Tibial nerve (tissue), 4 donors: ENCODE measurements at regions not wholly inside any gene's neighbourhood (a gene's known extent, or its start where the extent isn't known, plus 50 kb on each side); places are given as distances from the start of the nearest gene placed in this dataset.

ENCODE experiments used
- DNase-seq, 2 donors: peaks; one replicate each; pipeline ENCODE4 v3.0.0-alpha.2; 2019; ENCODE audit warnings: low spot score in 2 of 2
- H3K27ac ChIP-seq, 4 donors: fragments of 200-600 bp; sonication (generic) in 3 of 4; one replicate each; pipeline ENCODE4 v1.5.1; 2017 to 2019; ENCODE audit warnings: mild to moderate bottlenecking in 1 of 4
- H3K27me3 ChIP-seq, 2 donors: fragments of 200-600 bp; sonication (generic) in 1 of 2; one replicate each; pipeline versions ENCODE4 v1.5.1 to v1.6.0; 2017 to 2019
- H3K36me3 ChIP-seq, 3 donors: fragments of 200-600 bp; sonication (generic); one replicate each; pipeline ENCODE4 v1.5.1; 2018 to 2019
- H3K4me1 ChIP-seq, 4 donors: fragments of 200-600 bp; sonication (generic) in 3 of 4; one replicate each; pipeline ENCODE4 v1.5.1; 2017 to 2019
- H3K4me3 ChIP-seq, 4 donors: fragments of 200-600 bp; sonication (generic) in 3 of 4; one replicate each; pipeline ENCODE4 v1.5.1; 2017 to 2019; ENCODE audit warnings: mild to moderate bottlenecking in 1 of 4, moderate library complexity in 1 of 4
- H3K9me3 ChIP-seq, 4 donors: fragments of 200-600 bp; sonication (generic) in 3 of 4; one replicate each; pipeline ENCODE4 v1.5.1; 2017 to 2019
- CTCF ChIP-seq, 5 experiments: fragments of 200-600 bp in 3 of 5; fragments of 450-650 bp in 2 of 5; sonication (generic) in 3 of 5; IDR thresholded peaks; one replicate each; pipeline ENCODE4 v1.5.1; 2016 to 2019; ENCODE audit warnings: antibody characterized with exemption in 5 of 5, mild to moderate bottlenecking in 3 of 5, moderate library complexity in 2 of 5
- EP300 ChIP-seq, 2 donors: sonication (generic); formaldehyde crosslinking; IDR thresholded peaks; one replicate each; pipeline ENCODE4 v1.6.1; 2017; ENCODE audit warnings: antibody characterized with exemption in 2 of 2, mild to moderate bottlenecking in 1 of 2
- POLR2A ChIP-seq, 2 donors: fragments of 450-650 bp; IDR thresholded peaks; one replicate each; pipeline ENCODE4 v1.6.1; 2017; ENCODE audit warnings: antibody characterized with exemption in 2 of 2, mild to moderate bottlenecking in 2 of 2, moderate library complexity in 2 of 2
- WGBS, 2 donors: methylation state at CpG; one replicate each; pipeline ENCODE4 v1.1.5; 2018; 5-methylcytosine and 5-hydroxymethylcytosine counted together

GRCh38 chr14:65329481-65329880 lies 83.0 kb upstream of the FUT8 start:
- H3K27ac ChIP-seq = no peak overlapping the region
- H3K36me3 ChIP-seq = no peaks in the 10 kb centered on the region
- no peak overlapping the region for H3K4me3 ChIP-seq
- peaks cover 0 to 27% (median 4%) of the 10 kb centered on the region in 4 donors for H3K4me1 ChIP-seq
- H3K27me3 ChIP-seq = no peaks in the 10 kb centered on the region
- 92 to 100% methylated on average over 2 of the region's 2 CpGs for WGBS, 2 donors
- no peak for DNase-seq
- TF ChIP-seq POLR2A (IDR thresholded peaks at IDR 0.05) (no peak), EP300 (IDR thresholded peaks at IDR 0.05) (no peak)
- H3K9me3 ChIP-seq = no peaks in the 10 kb centered on the region

GRCh38 chr14:65329911-65330310 lies 82.6 kb upstream of the FUT8 start:
- H3K27me3 ChIP-seq = no peaks in the 10 kb centered on the region
- WGBS, 2 donors = 47 to 63% methylated on average over 2 of the region's 2 CpGs
- no peaks in the 10 kb centered on the region for H3K9me3 ChIP-seq
- H3K4me1 ChIP-seq = peaks cover 0 to 31% (median 8%) of the 10 kb centered on the region in 4 donors
- DNase-seq = no peak
- no peak overlapping the region for H3K4me3 ChIP-seq
- peak overlapping the region in 1 of 4 donors; percentile 27 for H3K27ac ChIP-seq
- no peaks in the 10 kb centered on the region for H3K36me3 ChIP-seq
- TF ChIP-seq POLR2A (IDR thresholded peaks at IDR 0.05) (no peak), EP300 (IDR thresholded peaks at IDR 0.05) (no peak), CTCF (IDR thresholded peaks at IDR 0.05) (no peak)

- TF ChIP-seq EP300 (IDR thresholded peaks at IDR 0.05) (no peak), POLR2A (IDR thresholded peaks at IDR 0.05) (no peak), CTCF (IDR thresholded peaks at IDR 0.05) (no peak)
- no peaks in the 10 kb centered on the region for H3K36me3 ChIP-seq
- no peak overlapping the region for H3K4me3 ChIP-seq
- DNase-seq = no peak
- peaks cover 0 to 36% (median 14%) of the 10 kb centered on the region in 4 donors for H3K4me1 ChIP-seq
- H3K27me3 ChIP-seq = no peaks in the 10 kb centered on the region
- H3K9me3 ChIP-seq = no peaks in the 10 kb centered on the region
- 37 to 62% methylated on average over 1 of the region's 1 CpG for WGBS, 2 donors
- peak overlapping the region in 1 of 4 donors; percentile 27 for H3K27ac ChIP-seq
These were observed 82.1 kb upstream of the FUT8 start for GRCh38 chr14:65330416-65330815.

- Histone ChIP-seq H3K27ac (no peak overlapping the region), H3K27me3 (no peaks in the 10 kb centered on the region), H3K9me3 (no peaks in the 10 kb centered on the region), H3K36me3 (no peaks in the 10 kb centered on the region), H3K4me3 (no peak overlapping the region), H3K4me1 (peaks cover 0 to 46% (median 18%) of the 10 kb centered on the region in 4 donors)
- 94% methylated on average over 3 of the region's 3 CpGs for WGBS, 2 donors
- no peak for DNase-seq
- TF ChIP-seq POLR2A (IDR thresholded peaks at IDR 0.05) = no peak
- no peak for TF ChIP-seq CTCF (IDR thresholded peaks at IDR 0.05)
- TF ChIP-seq EP300 (IDR thresholded peaks at IDR 0.05) = no peak
These were observed 80.9 kb upstream of the FUT8 start for GRCh38 chr14:65331652-65332051.

- WGBS, 2 donors = 74 to 85% methylated on average over 2 of the region's 2 CpGs
- no peak overlapping the region for H3K27ac ChIP-seq
- H3K4me1 ChIP-seq = peaks cover 0 to 46% (median 18%) of the 10 kb centered on the region in 4 donors
- no peak overlapping the region for H3K4me3 ChIP-seq
- TF ChIP-seq POLR2A (IDR thresholded peaks at IDR 0.05) = no peak
- no peak for TF ChIP-seq CTCF (IDR thresholded peaks at IDR 0.05)
- TF ChIP-seq EP300 (IDR thresholded peaks at IDR 0.05) = no peak
- DNase-seq = no peak
- no peaks in the 10 kb centered on the region for H3K9me3 ChIP-seq
- H3K27me3 ChIP-seq = no peaks in the 10 kb centered on the region
- no peaks in the 10 kb centered on the region for H3K36me3 ChIP-seq
These were observed 80.2 kb upstream of the FUT8 start for GRCh38 chr14:65332141-65332871.
